HG03066 (cell line): ENCODE measurements at regions not wholly inside any gene's neighbourhood (a gene's known extent, or its start where the extent isn't known, plus 50 kb on each side); places are given as distances from the start of the nearest gene placed in this dataset.
"Not testable (repeated sequence)": the region's sequence is repeated elsewhere in the genome, so short reads cannot be mapped to it uniquely, and the experiment has no call there.

ENCODE experiments used
- ATAC-seq: cut with Tn5 transposase; IDR thresholded peaks from one replicate; pipeline ENCODE4 v1.9.1; 2021; ENCODE audit warnings: low read depth; ENCODE audit not compliant: unreplicated experiment

GRCh38 chr13:61536433-61536832, 120.8 kb upstream of the PCDH20 start:
- no peak for ATAC-seq

- ATAC-seq: no peak
Observed at GRCh38 chr13:61531383-61532065, 115.9 kb upstream of the PCDH20 start.

DNA sequence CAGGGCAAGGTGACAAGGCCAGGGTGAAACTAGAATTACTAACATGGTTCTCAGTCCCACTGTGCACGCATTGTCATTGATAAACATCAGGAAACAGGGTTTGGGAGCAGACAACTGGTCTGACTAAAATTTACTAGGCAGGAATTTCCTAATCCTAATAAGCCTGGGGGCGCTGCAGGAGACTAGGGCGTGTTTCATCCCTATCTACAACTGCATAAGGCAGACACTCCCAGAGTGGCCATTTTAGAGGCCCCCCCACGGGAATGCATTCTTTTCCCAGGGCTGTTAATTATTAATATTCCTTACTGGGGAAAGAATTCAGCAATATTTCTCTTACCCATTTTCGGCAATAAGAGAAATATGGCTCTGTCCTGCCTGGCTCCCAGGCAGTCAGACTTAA, 103.6 kb upstream of the PCDH20 start:
- not testable (repeated sequence) for ATAC-seq

GRCh38 chr13:61508936-61509335, 93.3 kb upstream of the PCDH20 start:
- no peak for ATAC-seq

GRCh38 chr13:61500176-61500575, 84.5 kb upstream of the PCDH20 start:
- no peak for ATAC-seq

DNA sequence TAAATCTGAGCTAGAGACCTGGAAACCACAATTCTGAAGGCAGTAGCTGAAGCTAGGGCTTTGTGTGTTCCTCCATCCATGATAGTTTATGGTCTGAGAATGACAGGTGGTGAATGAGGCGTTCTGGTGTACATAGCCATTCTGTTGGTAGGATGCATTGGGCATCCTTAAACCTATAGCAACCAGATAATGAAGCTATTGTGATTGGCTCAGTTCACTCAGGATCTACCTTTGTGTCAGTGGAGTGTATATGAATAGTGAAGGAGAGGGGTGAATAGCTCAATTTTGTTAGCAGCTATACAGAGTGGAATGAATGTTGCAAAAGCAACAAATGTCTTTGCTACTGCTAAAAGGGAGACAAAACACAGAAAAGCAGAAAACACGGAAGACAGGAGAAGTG, 80.0 kb upstream of the PCDH20 start:
- ATAC-seq: no peak

GRCh38 chr13:61493556-61493955, 77.9 kb upstream of the PCDH20 start:
- ATAC-seq: not testable (repeated sequence)

- ATAC-seq: no peak
Observed at GRCh38 chr13:61486496-61486895, 70.8 kb upstream of the PCDH20 start.

DNA sequence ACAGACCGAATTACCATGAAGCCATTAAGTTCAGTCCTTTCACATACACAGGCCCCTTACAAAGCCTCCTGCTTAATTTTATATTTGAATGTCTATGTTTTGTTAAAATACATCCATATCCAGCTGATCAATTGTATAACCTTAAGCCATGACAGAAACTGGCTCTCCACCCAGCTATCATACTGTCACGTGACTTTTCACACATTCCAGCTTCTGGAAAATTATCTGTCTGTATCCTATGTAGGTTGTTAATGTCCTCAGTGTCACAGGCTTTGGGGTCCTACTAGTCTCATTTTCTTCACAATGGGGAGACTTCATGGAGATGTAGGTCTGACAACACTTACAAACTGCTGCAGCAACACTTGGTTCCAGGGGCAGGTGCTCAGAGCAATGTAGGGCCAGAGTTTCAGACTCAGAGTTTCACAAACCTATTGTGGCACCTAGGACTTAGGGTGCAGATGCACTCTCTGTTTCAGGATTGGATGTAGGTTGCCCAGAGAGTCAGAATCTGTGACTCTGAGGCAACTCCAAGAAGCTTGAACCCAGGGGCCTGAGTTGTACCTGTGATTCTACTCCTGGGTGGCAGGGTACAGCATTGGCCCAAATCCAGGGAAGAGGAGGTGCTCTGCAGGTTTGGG, 69.6 kb upstream of the PCDH20 start:
- no peak for ATAC-seq

GRCh38 chr13:61477619-61478018, 62.0 kb upstream of the PCDH20 start:
- ATAC-seq: no peak

DNA sequence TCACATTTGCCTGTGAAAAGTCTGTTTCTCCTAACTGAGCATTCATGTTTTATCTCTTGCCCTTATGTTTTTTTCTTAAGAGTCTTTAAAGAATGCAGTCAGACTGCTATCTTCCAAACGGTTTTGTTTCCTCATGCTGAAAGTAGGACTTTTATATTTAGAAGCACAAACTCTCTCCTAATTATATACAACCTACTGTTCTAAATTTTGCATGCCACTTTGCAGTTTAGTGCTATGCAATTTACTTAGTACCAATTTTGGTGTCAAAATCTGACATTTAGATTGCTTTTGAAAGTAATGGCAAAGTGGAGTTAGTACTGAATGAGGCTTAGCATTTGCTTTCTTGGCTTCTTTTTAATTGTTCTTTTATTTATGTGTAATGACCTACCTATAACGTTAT, 55.1 kb upstream of the PCDH20 start:
- ATAC-seq: no peak

DNA sequence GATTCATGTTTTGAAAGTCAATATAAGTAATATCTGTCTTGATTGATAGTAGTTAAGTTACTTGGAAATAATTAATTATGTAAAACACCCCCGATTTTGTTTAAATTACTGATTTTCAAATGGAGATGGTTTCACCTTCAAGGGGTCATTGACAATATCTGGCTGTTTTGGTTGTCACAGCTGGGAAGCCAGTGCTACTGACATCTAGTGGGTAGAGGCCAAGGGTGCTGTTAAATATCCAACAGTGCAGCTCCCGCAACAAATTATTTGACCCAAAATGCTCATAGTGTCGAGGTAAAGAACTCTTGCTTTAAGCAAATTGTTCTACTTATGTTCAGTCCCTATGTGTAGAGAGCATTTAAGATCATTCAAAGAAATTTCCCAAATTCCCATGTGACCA, 50.6 kb upstream of the PCDH20 start:
- no peak for ATAC-seq
